K562 (cell line): ENCODE measurements at regions not wholly inside any gene's neighbourhood (a gene's known extent, or its start where the extent isn't known, plus 50 kb on each side); places are given as distances from the start of the nearest gene placed in this dataset.

Experiments
- ATAC-seq: fragments of 200-7000 bp; cut with Tn5 transposase; 3 replicates; pipeline ENCODE4 v1.9.1; 2020; ENCODE audit warnings: moderate library complexity
- BruUV-seq: library from RNA; stranded (reverse); fragments of 400-500 nt; replicated peaks from 2 replicates; lab custom pipeline; 2021; lab: Mats Ljungman, UMichigan
- CTCF ChIA-PET: fragments of 300-600 bp; formaldehyde crosslinking; extraction: SDS; loops from one replicate; lab custom pipeline; 2021; ENCODE audit warnings: low intra/inter-chr PET ratio; lab: Yijun Ruan, JAX
- POLR2A ChIA-PET: fragments of 300-600, 350-650 bp; sonication (Branson Sonifier 250); formaldehyde crosslinking; extraction: SDS; loops from one replicate; lab custom pipeline; 2021; ENCODE audit warnings: antibody characterized with exemption, inconsistent platforms; lab: Yijun Ruan, JAX
- DNase-seq, 4 experiments: peaks; one replicate each; pipeline versions ENCODE4 v3.0.0 to v3.0.0-alpha.2; 2011 to 2018; ENCODE audit warnings: low spot score in 3 of 4, mixed read lengths in 3 of 4; ENCODE audit errors: extremely low read depth in 1 of 4
- FAIRE-seq: peaks from 2 replicates; lab custom pipeline; 2011; peaks lifted over from hg19 to GRCh38; lab: Jason Lieb, UNC
- H2AFZ ChIP-seq: 2 replicates; pipeline ENCODE4 v1.6.0; 2011; ENCODE audit warnings: low read depth, low read length, control low read depth, inconsistent platforms
- H3K27ac ChIP-seq: fragments of 200-600 bp; 3 replicates; pipeline ENCODE4 v1.8.0; 2011; ENCODE audit warnings: low read depth, mild to moderate bottlenecking, control low read depth, inconsistent platforms, low read length, moderate library complexity, mixed read lengths; ENCODE audit errors: extremely low read depth
- H3K27me3 ChIP-seq, 2 experiments: fragments of 300-600 bp in 1 of 2; 2 replicates in 1 of 2; 3 replicates in 1 of 2; pipeline versions ENCODE4 v1.6.0 to v1.8.0; 2011; ENCODE audit warnings: inconsistent platforms in 2 of 2, low read length in 2 of 2, mild to moderate bottlenecking in 1 of 2, mixed read lengths in 1 of 2, moderate library complexity in 1 of 2; ENCODE audit not compliant: control insufficient read depth in 2 of 2, insufficient read depth in 2 of 2
- H3K36me3 ChIP-seq: fragments of 300-600 bp; 3 replicates; pipeline ENCODE4 v1.8.0; 2011; ENCODE audit warnings: mild to moderate bottlenecking, low read length, inconsistent platforms; ENCODE audit not compliant: control insufficient read depth, insufficient read depth
- H3K4me1 ChIP-seq, 2 experiments: fragments of 200-600 bp in 1 of 2; replicated peaks in 1 of 2; 2 replicates in 1 of 2; 3 replicates in 1 of 2; pipeline versions ENCODE4 v1.5.1 to v1.8.0; 2011; ENCODE audit warnings: inconsistent platforms in 2 of 2, low read length in 2 of 2, mild to moderate bottlenecking in 1 of 2, mixed read lengths in 1 of 2, moderate library complexity in 1 of 2; ENCODE audit not compliant: control insufficient read depth in 2 of 2, insufficient read depth in 2 of 2
- H3K4me2 ChIP-seq: 2 replicates; pipeline ENCODE4 v1.6.1; 2011; ENCODE audit warnings: low read length, control low read depth, inconsistent platforms, mixed read lengths; ENCODE audit not compliant: insufficient read depth
- H3K4me3 ChIP-seq: fragments of 200-600 bp; sonication (generic), shearing (Covaris generic); 2 replicates; pipeline ENCODE4 v1.5.1; 2016; ENCODE audit warnings: control low read depth, inconsistent platforms
- H3K79me2 ChIP-seq: fragments of 200-600 bp; 3 replicates; pipeline ENCODE4 v1.8.0; 2011; ENCODE audit warnings: low read length, inconsistent platforms; ENCODE audit not compliant: control insufficient read depth, insufficient read depth
- H3K9ac ChIP-seq, 2 experiments: 2 replicates each; pipeline versions ENCODE4 v1.6.0 to v1.6.1; 2011; ENCODE audit warnings: low read depth in 2 of 2, low read length in 2 of 2, control low read depth in 1 of 2, inconsistent platforms in 1 of 2, mild to moderate bottlenecking in 1 of 2, mixed read lengths in 1 of 2; ENCODE audit not compliant: insufficient read depth in 1 of 2
- H3K9me1 ChIP-seq: one replicate; pipeline ENCODE4 v1.6.0; 2011; ENCODE audit warnings: inconsistent platforms, mild to moderate bottlenecking, low read length, moderate library complexity; ENCODE audit not compliant: control insufficient read depth, insufficient read depth
- H3K9me3 ChIP-seq: replicated peaks from 2 replicates; pipeline ENCODE4 v1.5.1; 2011; ENCODE audit warnings: low read depth, low read length, inconsistent platforms; ENCODE audit not compliant: control insufficient read depth, insufficient read depth
- H4K20me1 ChIP-seq: replicated peaks from 2 replicates; pipeline ENCODE4 v1.6.1; 2011; ENCODE audit warnings: low read length, inconsistent platforms, mixed read lengths; ENCODE audit not compliant: control insufficient read depth, insufficient read depth
- GTF2F1 ChIP-seq: IDR thresholded peaks from 2 replicates; pipeline ENCODE4 v1.6.1; 2011; ENCODE audit warnings: low read depth, low read length, improper control_type of control experiment
- HDAC8 ChIP-seq: fragments of 450-650 bp; IDR thresholded peaks from 2 replicates; pipeline ENCODE4 v1.6.1; 2016; ENCODE audit warnings: mild to moderate bottlenecking, missing genetic modification characterization, moderate library complexity, missing compliant biosample characterization
- MEIS2 ChIP-seq: fragments of 450-650 bp; IDR thresholded peaks from 2 replicates; pipeline ENCODE4 v1.6.1; 2014; ENCODE audit warnings: mild to moderate bottlenecking; ENCODE audit not compliant: partially characterized antibody
- SREBF1 ChIP-seq: fragments of 150-350 bp; IDR thresholded peaks from 2 replicates; pipeline ENCODE4 v1.6.1; 2014; ENCODE audit warnings: antibody characterized with exemption, low read depth, low read length, borderline replicate concordance
- ZBTB17 ChIP-seq: fragments of 450-650 bp; formaldehyde crosslinking; IDR thresholded peaks from 2 replicates; pipeline ENCODE4 v1.4.0; 2020; ENCODE audit warnings: mild to moderate bottlenecking
- ZC3H4 ChIP-seq: sonication (generic); formaldehyde crosslinking; IDR thresholded peaks from 2 replicates; pipeline ENCODE4 v1.9.0; 2021; ENCODE audit warnings: missing genetic modification reagents, borderline replicate concordance
- ZNF174 ChIP-seq: fragments of 250-450 bp; sonication (Bioruptor Pico); IDR thresholded peaks from 2 replicates; pipeline ENCODE4 v1.4.0; 2020; ENCODE audit warnings: mild to moderate bottlenecking
- WGBS: fragments of 100-300 bp; shearing (Covaris generic); methylation state at CpG from one replicate; pipeline ENCODE4 v1.1.6; 2016; ENCODE audit warnings: low coverage, mixed read lengths; ENCODE audit not compliant: insufficient coverage; ENCODE audit errors: missing lambda C conversion rate; 5-methylcytosine and 5-hydroxymethylcytosine counted together
- in situ Hi-C: fragments of 300-500 bp; cut with MboI; formaldehyde crosslinking; loops from 4 replicates; pipeline ENCODE4 v1.15.0; 2018; ENCODE audit warnings: inconsistent platforms, mixed read lengths
- intact Hi-C: fragments of 100-400 bp; cut with micrococcal nuclease; formaldehyde crosslinking; loops from 2 replicates; pipeline ENCODE4 v1.14.2; 2022

- DNase-seq = no peak
Measured at GRCh38 chr2:146873056-146873455, 971.8 kb upstream of the ACVR2A start.

GRCh38 chr2:146870691-146871090 lies 974.1 kb upstream of the ACVR2A start:
- Histone ChIP-seq H3K4me2 (no peak overlapping the region), H3K79me2 (no peaks in the 10 kb centered on the region), H3K4me3 (no peak overlapping the region), H3K4me1 (no peaks in the 10 kb centered on the region)
- no peak for ATAC-seq
- intact Hi-C loops = no loop called here
- in situ Hi-C loops = no loop called here
- FAIRE-seq = no peak
- CTCF ChIA-PET = interaction anchor here (0.6 kb wide), 1 partner anchor 15 kb away, joined by 5 read pairs; no protein-coding TSS in a partner anchor
- no peak for DNase-seq
- TF ChIP-seq MEIS2 = no peak
- TF ChIP-seq, all 486 proteins: peak for 0
- POLR2A ChIA-PET = no interaction called here
- H4K20me1 ChIP-seq = no peaks in the 10 kb centered on the region
- no peaks in the 10 kb centered on the region; the same call in 1 of the 2 replicates for H3K9me3 ChIP-seq
- H3K27ac ChIP-seq = no peak overlapping the region
- WGBS = 0% methylated on average over 2 of the region's 2 CpGs
- no peak overlapping the region for H2AFZ ChIP-seq
- no peaks in the 10 kb centered on the region for H3K36me3 ChIP-seq
- no peaks in the 10 kb centered on the region for H3K27me3 ChIP-seq
- H3K9ac ChIP-seq = no peak overlapping the region
- BruUV-seq = no TSS peak
- H3K9me1 ChIP-seq = no peaks in the 10 kb centered on the region

More at GRCh38 chr2:146873056-146873455, 971.8 kb upstream of the ACVR2A start:
- Histone ChIP-seq H3K9me3 (no peaks in the 10 kb centered on the region; the same call in 1 of the 2 replicates), H3K27me3 (no peaks in the 10 kb centered on the region), H3K4me3 (no peak overlapping the region), H3K4me2 (no peak overlapping the region), H2AFZ (no peak overlapping the region), H3K9ac (no peak overlapping the region), H3K4me1 (no peaks in the 10 kb centered on the region), H3K79me2 (no peaks in the 10 kb centered on the region), H3K36me3 (no peaks in the 10 kb centered on the region), H3K27ac (no peak overlapping the region), H4K20me1 (no peaks in the 10 kb centered on the region), H3K9me1 (no peaks in the 10 kb centered on the region)
- intact Hi-C loops (no loop called here), in situ Hi-C loops (no loop called here)
- CTCF ChIA-PET = no interaction called here
- no peak for FAIRE-seq
- 0% methylated on average over 2 of the region's 2 CpGs for WGBS
- POLR2A ChIA-PET = no interaction called here
- ATAC-seq = no peak
- no TSS peak for BruUV-seq
- TF ChIP-seq GTF2F1 (no peak), ZC3H4 (CRISPR knock-in tag) (no peak), HDAC8 (tag) (no peak), SREBF1 (no peak), ZNF174 (CRISPR knock-in tag) (no peak), ZBTB17 (CRISPR knock-in tag) (no peak)
